ENCODE measurements at regions not wholly inside any gene's neighbourhood (a gene's known extent, or its start where the extent isn't known, plus 50 kb on each side); places are given as distances from the start of the nearest gene placed in this dataset.
"Not testable (repeated sequence)": the region's sequence is repeated elsewhere in the genome, so short reads cannot be mapped to it uniquely, and the experiment has no call there.

DNA sequence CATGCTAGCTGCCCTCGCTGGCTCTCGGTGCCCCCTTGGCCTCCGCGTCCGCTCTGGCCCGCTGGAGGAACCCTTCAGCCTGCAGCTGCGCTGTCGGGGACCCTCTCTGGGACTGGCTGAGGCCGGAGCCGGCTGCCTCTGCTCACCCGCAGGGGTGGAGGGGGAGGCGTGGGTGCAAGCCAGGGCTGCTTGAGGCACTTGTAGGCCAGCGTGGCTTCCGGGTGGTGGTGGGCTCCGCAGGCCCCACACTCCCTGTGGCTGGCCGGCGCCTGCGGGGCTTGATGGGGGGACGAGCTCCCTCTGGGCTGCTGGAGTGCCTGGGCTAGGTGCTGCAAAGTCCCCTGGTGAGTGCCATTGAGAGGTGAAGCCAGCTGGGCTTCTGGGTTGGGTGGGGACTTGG, 429.6 kb downstream of the LRRC70 start:
- TF ChIP-seq POLR2A (IDR thresholded peaks at IDR 0.05) = no peak
- TF ChIP-seq, protein P1, sequence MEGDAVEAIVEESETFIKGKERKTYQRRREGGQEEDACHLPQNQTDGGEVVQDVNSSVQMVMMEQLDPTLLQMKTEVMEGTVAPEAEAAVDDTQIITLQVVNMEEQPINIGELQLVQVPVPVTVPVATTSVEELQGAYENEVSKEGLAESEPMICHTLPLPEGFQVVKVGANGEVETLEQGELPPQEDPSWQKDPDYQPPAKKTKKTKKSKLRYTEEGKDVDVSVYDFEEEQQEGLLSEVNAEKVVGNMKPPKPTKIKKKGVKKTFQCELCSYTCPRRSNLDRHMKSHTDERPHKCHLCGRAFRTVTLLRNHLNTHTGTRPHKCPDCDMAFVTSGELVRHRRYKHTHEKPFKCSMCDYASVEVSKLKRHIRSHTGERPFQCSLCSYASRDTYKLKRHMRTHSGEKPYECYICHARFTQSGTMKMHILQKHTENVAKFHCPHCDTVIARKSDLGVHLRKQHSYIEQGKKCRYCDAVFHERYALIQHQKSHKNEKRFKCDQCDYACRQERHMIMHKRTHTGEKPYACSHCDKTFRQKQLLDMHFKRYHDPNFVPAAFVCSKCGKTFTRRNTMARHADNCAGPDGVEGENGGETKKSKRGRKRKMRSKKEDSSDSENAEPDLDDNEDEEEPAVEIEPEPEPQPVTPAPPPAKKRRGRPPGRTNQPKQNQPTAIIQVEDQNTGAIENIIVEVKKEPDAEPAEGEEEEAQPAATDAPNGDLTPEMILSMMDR (IDR thresholded peaks at IDR 0.05) = no peak
- DNase-seq (ENCODE audit: low spot score in 2 of 2) = no peak
- intact Hi-C loops (cut with DNase I; ENCODE audit: low total_unique reads) = no loop called here
- 95 to 96% methylated on average over 13 to 18 of the region's 19 CpGs for WGBS, 2 donors
- H3K4me3 ChIP-seq (ENCODE audit: low read depth, poor library complexity, severe bottlenecking) = no peak overlapping the region

DNA sequence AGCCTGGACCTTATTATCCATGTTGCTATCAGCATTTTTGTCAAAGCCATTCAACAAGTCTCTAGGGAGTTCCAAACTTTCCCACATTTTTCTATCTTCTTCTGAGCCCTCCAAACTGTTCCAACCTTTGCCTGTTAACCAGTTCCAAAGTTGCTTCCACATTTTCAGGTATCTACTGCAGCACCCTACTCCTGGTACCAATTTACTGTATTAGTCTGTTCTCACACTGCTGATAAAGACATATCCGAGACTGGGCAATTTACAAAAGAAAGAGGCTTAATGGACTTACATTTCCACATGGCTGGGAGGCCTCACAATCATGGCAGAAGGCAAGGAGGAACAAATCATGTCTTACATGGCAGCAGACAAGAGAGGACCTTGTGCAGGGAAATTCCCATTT, 416.2 kb downstream of the LRRC70 start:
- WGBS, 2 donors = 68 to 69% methylated on average over 1 of the region's 1 CpG

DNA sequence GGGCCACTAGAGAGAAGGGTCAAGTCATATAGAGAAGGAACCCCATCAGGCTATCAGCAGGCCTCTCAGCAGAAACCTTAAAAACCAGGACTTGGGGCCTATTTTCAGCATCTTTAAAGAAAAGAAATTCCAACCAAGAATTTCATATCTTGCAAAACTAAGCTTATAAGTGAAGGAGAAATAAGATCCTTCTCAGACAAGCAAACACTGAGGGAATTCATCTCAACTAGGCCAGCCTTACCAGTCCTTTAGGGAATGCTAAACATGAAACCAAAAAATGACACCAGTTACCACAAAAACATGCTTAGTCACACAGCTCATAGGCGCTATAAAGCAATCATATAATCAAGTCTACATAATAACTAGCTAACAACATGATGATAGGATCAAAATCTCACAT, 407.1 kb downstream of the LRRC70 start:
- 84 to 86% methylated on average over 1 of the region's 1 CpG for WGBS, 2 donors
- no peak for DNase-seq (ENCODE audit: low spot score in 2 of 2)
- intact Hi-C loops (cut with DNase I; ENCODE audit: low total_unique reads) = no loop called here
- no peak overlapping the region for H3K4me3 ChIP-seq (ENCODE audit: low read depth, poor library complexity, severe bottlenecking)
- TF ChIP-seq POLR2A (IDR thresholded peaks at IDR 0.05) = no peak
- TF ChIP-seq, protein P1 (IDR thresholded peaks at IDR 0.05) = no peak

More for the DNA sequence above, 416.2 kb downstream of the LRRC70 start:
- intact Hi-C loops (cut with DNase I; ENCODE audit: low total_unique reads); DNase-seq (ENCODE audit: low spot score in 2 of 2); H3K4me3 ChIP-seq (ENCODE audit: low read depth, poor library complexity, severe bottlenecking): not testable (repeated sequence)

DNA sequence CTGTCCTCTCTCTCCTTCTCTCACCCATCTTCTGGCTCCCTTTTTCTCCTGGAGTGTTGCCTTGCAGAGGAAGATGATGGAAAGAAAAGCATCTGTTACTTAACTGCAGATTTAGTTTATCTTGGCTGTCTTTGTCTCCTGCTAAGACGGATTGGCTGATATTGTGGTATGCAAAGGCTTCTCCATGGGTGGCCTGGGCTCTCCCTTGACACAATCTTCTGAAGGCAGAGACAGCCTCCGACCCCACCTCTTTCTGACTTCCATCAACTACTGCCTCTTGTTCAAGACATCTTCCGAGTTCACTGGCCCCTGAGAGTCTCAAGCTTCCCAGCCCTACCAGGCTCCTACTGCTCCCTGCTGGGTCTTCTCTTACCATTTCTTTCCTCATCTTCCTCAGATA, 403.7 kb downstream of the LRRC70 start:
- DNase-seq (ENCODE audit: low spot score in 2 of 2) = no peak
- TF ChIP-seq, protein P1 (IDR thresholded peaks at IDR 0.05) = no peak
- no peak for TF ChIP-seq POLR2A (IDR thresholded peaks at IDR 0.05)
- WGBS, 2 donors = 62 to 68% methylated on average over 3 of the region's 3 CpGs
- intact Hi-C loops (cut with DNase I; ENCODE audit: low total_unique reads) = no loop called here
- no peak overlapping the region for H3K4me3 ChIP-seq (ENCODE audit: low read depth, poor library complexity, severe bottlenecking)

DNA sequence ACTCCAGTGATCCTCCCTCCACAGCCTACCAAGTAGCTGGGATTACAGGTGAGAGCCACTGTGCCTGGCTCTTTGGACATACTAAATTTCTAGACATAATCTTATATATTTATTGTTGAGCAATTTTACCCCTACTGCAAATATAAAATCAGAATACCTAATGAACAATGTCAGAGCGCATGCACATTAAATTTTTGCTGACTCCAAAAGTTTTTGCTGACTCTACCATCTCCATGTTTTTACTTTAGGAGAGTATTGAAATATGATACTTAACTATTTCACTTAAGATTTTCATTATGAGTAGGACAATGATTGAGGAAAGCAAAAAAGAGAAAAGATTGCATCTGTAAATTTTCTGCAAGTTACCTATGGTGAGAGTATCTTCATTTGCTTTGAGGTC, 402.3 kb downstream of the LRRC70 start:
- 73 to 78% methylated on average over 1 of the region's 1 CpG for WGBS, 2 donors
- H3K4me3 ChIP-seq (ENCODE audit: low read depth, poor library complexity, severe bottlenecking) = no peak overlapping the region
- DNase-seq (ENCODE audit: low spot score in 2 of 2) = no peak
- intact Hi-C loops (cut with DNase I; ENCODE audit: low total_unique reads) = loop anchor here (1.0 kb wide), 1 partner anchor 41 kb away; no protein-coding TSS in a partner anchor
- TF ChIP-seq, protein P1 (IDR thresholded peaks at IDR 0.05) = no peak
- no peak for TF ChIP-seq POLR2A (IDR thresholded peaks at IDR 0.05)

DNA sequence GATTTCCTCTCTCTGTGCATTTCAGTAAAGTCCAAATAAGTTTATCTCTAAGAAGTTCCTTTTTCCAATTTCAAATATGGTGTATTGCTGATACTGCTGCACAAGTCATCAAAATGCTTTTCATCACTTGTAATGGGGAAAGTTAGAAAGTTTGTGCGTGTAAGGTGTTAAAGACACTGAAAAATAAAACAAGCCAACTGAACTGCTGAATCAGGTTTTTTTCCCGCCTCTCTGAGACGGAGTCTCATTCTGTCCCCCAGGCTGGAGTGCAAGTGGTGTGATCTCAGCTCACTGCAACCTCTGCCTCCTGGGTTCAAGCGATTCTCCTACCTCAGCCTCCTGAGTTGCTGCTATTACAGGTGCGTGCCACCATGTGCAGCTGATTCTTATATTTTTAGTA, 400.9 kb downstream of the LRRC70 start:
- TF ChIP-seq POLR2A (IDR thresholded peaks at IDR 0.05) = no peak
- TF ChIP-seq, protein P1 (IDR thresholded peaks at IDR 0.05) = no peak
- H3K4me3 ChIP-seq (ENCODE audit: low read depth, poor library complexity, severe bottlenecking) = no peak overlapping the region
- no peak for DNase-seq (ENCODE audit: low spot score in 2 of 2)
- 91 to 97% methylated on average over 5 of the region's 5 CpGs for WGBS, 2 donors
- intact Hi-C loops (cut with DNase I; ENCODE audit: low total_unique reads) = no loop called here

Measured in lower leg skin (tissue), 4 donors.